ENCODE measurements at regions not wholly inside any gene's neighbourhood (a gene's known extent, or its start where the extent isn't known, plus 50 kb on each side); places are given as distances from the start of the nearest gene placed in this dataset.

DNA sequence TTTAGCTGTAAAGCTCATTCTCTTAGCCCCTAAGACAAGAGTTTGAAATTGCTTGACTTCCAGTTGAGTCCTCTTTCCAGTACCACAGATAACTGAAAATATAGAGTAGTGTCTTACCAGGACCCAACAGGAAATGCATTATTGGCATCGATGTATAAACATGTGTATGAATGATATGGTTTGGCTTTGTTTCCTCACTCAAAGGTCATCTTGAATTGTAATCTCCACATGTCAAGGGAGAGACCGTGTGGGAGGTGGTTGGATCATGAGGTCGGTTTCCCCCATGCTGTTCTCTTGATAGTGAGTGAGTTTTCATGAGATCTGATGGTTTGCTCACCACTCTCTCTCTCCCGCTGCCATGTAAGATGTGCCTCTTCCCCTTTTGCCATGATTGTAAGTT is 745.0 kb downstream of the TMEM182 start:
- no peak for TF ChIP-seq POLR2AphosphoS5 (IDR thresholded peaks at IDR 0.05; ENCODE audit: low read depth, low read length)
- TF ChIP-seq SIN3A (IDR thresholded peaks at IDR 0.05; ENCODE audit: borderline replicate concordance, insufficient read depth, low read length), result no peak
- TF ChIP-seq FOXP2 (optimal IDR thresholded peaks at IDR 0.05; ENCODE audit: borderline replicate concordance, extremely low read depth, extremely low read length, insufficient read depth), result no peak
- no peak for TF ChIP-seq TAF1 (IDR thresholded peaks at IDR 0.05; ENCODE audit: borderline replicate concordance, insufficient read depth, low read length)
- TF ChIP-seq, protein P1, sequence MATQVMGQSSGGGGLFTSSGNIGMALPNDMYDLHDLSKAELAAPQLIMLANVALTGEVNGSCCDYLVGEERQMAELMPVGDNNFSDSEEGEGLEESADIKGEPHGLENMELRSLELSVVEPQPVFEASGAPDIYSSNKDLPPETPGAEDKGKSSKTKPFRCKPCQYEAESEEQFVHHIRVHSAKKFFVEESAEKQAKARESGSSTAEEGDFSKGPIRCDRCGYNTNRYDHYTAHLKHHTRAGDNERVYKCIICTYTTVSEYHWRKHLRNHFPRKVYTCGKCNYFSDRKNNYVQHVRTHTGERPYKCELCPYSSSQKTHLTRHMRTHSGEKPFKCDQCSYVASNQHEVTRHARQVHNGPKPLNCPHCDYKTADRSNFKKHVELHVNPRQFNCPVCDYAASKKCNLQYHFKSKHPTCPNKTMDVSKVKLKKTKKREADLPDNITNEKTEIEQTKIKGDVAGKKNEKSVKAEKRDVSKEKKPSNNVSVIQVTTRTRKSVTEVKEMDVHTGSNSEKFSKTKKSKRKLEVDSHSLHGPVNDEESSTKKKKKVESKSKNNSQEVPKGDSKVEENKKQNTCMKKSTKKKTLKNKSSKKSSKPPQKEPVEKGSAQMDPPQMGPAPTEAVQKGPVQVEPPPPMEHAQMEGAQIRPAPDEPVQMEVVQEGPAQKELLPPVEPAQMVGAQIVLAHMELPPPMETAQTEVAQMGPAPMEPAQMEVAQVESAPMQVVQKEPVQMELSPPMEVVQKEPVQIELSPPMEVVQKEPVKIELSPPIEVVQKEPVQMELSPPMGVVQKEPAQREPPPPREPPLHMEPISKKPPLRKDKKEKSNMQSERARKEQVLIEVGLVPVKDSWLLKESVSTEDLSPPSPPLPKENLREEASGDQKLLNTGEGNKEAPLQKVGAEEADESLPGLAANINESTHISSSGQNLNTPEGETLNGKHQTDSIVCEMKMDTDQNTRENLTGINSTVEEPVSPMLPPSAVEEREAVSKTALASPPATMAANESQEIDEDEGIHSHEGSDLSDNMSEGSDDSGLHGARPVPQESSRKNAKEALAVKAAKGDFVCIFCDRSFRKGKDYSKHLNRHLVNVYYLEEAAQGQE (IDR thresholded peaks at IDR 0.05; ENCODE audit: insufficient read depth in 1 of 2, low read depth in 2 of 2, low read length in 2 of 2), result no peak

DNA sequence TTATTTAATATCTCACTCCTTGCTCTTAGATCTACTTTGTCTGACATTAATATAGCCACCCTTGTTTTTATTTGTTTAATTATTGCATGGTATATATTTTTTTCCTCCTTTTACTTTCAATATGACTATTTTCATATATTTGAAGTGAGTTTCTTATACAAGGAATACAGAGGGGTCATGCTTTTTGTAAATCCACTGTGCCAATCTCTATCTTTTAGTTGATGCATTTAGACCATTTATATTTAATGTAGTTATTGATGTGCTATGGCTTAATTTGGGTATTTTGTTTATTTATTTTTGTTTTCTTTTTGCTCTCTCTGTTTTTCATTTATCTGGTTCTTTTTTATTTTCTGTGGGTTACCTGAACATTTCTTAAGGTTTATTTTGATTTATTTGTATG is 750.6 kb downstream of the TMEM182 start:
- TF ChIP-seq POLR2AphosphoS5 (IDR thresholded peaks at IDR 0.05; ENCODE audit: low read depth, low read length) (no peak), FOXP2 (optimal IDR thresholded peaks at IDR 0.05; ENCODE audit: borderline replicate concordance, extremely low read depth, extremely low read length, insufficient read depth) (no peak)

DNA sequence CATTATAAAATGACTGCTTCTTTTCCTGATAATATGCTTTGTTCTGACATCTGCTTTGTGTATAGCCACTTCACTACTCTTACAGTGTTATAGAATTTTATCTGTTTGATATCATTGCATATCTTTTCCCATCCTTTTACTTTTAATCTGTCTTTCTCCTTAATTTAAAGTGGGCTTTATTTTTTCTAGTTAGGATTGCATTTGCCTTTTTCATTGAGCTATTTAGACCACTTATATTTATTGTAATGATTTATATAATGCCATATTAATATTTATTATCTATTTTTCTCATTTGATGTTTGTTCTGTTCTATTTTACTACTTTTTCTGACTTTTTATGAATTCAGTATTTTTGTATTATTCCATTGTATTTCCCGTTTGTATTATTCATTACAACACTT is 758.7 kb downstream of the TMEM182 start:
- TF ChIP-seq SIN3A (IDR thresholded peaks at IDR 0.05; ENCODE audit: borderline replicate concordance, insufficient read depth, low read length) (no peak), POLR2AphosphoS5 (IDR thresholded peaks at IDR 0.05; ENCODE audit: low read depth, low read length) (no peak), TAF1 (IDR thresholded peaks at IDR 0.05; ENCODE audit: borderline replicate concordance, insufficient read depth, low read length) (no peak), FOXP2 (optimal IDR thresholded peaks at IDR 0.05; ENCODE audit: borderline replicate concordance, extremely low read depth, extremely low read length, insufficient read depth) (no peak)
- TF ChIP-seq, protein P1 (IDR thresholded peaks at IDR 0.05; ENCODE audit: insufficient read depth in 1 of 2, low read depth in 2 of 2, low read length in 2 of 2), result no peak

DNA sequence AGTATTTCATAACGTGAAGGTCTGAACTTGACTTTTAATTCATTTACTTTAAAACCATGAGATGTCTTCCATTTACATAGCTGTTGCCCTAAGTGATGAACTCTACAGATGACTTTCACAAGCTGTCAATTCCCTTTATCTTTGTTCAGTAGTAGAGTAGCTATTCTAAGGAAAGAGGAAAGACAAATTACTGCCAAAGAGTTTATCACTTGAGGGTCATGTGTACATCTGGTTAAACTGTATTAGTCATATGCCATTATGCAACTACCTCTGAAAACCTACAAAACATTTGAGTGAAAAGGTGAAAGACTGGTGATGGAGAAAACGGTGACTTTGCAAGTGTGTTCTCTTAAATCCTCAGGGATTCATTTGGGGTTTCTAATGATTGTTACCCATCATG is 763.9 kb downstream of the TMEM182 start:
- TF ChIP-seq, protein P1 (IDR thresholded peaks at IDR 0.05; ENCODE audit: insufficient read depth in 1 of 2, low read depth in 2 of 2, low read length in 2 of 2), result no peak
- TF ChIP-seq SIN3A (IDR thresholded peaks at IDR 0.05; ENCODE audit: borderline replicate concordance, insufficient read depth, low read length), result no peak
- no peak for TF ChIP-seq TAF1 (IDR thresholded peaks at IDR 0.05; ENCODE audit: borderline replicate concordance, insufficient read depth, low read length)
- no peak for TF ChIP-seq FOXP2 (optimal IDR thresholded peaks at IDR 0.05; ENCODE audit: borderline replicate concordance, extremely low read depth, extremely low read length, insufficient read depth)
- TF ChIP-seq POLR2AphosphoS5 (IDR thresholded peaks at IDR 0.05; ENCODE audit: low read depth, low read length), result no peak

DNA sequence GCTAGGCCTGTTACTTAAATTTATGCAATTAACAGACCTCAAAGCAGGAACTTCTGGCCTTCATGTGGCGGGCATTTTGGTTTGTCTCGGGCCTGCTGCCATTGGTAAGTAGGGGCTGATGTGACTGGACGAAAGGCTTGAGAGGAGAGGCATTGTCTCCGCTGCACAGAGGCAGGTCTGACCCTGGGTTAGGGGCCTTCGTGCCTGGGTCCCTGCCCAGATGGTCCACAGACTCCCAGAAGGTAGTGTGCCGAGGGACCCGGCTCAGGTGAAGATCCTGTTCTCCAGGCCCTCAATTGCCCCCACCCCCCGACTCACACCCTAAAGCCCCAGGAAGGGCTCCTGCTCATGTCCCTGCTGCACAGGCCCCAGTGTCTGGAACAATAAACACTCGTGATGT is 764.9 kb downstream of the TMEM182 start:
- TF ChIP-seq TAF1 (IDR thresholded peaks at IDR 0.05; ENCODE audit: borderline replicate concordance, insufficient read depth, low read length) (no peak), FOXP2 (optimal IDR thresholded peaks at IDR 0.05; ENCODE audit: borderline replicate concordance, extremely low read depth, extremely low read length, insufficient read depth) (no peak), POLR2AphosphoS5 (IDR thresholded peaks at IDR 0.05; ENCODE audit: low read depth, low read length) (no peak), SIN3A (IDR thresholded peaks at IDR 0.05; ENCODE audit: borderline replicate concordance, insufficient read depth, low read length) (no peak)
- TF ChIP-seq, protein P1 (IDR thresholded peaks at IDR 0.05; ENCODE audit: insufficient read depth in 1 of 2, low read depth in 2 of 2, low read length in 2 of 2), result no peak
